Ishikawa (cell line): ENCODE measurements at regions not wholly inside any gene's neighbourhood (a gene's known extent, or its start where the extent isn't known, plus 50 kb on each side); places are given as distances from the start of the nearest gene placed in this dataset.

ENCODE experiments used
- NFIC ChIP-seq: IDR thresholded peaks from 2 replicates; pipeline ENCODE4 v1.6.1; 2012
- TEAD4 ChIP-seq: IDR thresholded peaks from 2 replicates; pipeline ENCODE4 v1.6.1; 2012

DNA sequence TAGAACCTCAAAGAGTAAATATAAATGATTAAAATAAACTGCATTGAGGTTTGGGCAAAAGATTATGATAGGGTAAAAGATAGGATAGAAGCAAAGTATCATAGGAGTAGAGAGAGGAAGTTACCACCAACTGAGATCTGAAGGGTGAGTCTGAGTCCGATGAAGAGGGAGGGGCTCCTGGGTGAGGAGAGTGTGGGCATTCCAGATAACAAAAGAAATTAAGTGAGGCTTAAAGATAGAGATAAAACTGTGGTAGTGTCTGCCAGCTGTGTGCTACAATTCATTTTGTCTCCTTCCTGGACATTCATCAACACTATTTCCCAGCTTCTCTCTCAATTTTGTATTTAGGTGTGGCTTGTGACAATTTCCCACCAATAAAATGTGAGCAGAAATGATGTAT lies 343.0 kb upstream of the PLSCR5 start:
- TF ChIP-seq TEAD4: no peak
- TF ChIP-seq NFIC: no peak
